Right lobe of liver (tissue), 6 donors: ENCODE measurements at regions not wholly inside any gene's neighbourhood (a gene's known extent, or its start where the extent isn't known, plus 50 kb on each side); places are given as distances from the start of the nearest gene placed in this dataset.

ENCODE experiments used
- ATAC-seq, 4 donors: fragments of 200-7000 bp; cut with Tn5 transposase; one replicate each; pipeline ENCODE4 v1.9.1; 2020; ENCODE audit warnings: mild to moderate bottlenecking in 4 of 4, moderate library complexity in 4 of 4
- DNase-seq, 3 donors: peaks; one replicate each; pipeline ENCODE4 v3.0.0-alpha.2; 2020
- H3K27ac ChIP-seq, 3 donors: fragments of 200-600 bp; one replicate each; pipeline ENCODE4 v1.8.0; 2022
- H3K27me3 ChIP-seq, 2 donors: fragments of 200-600 bp; one replicate each; pipeline ENCODE4 v1.8.0; 2022
- H3K36me3 ChIP-seq, 4 donors: fragments of 200-600 bp; sonication (generic) in 1 of 4; one replicate each; pipeline versions ENCODE4 v1.5.1 to v1.8.0; 2017 to 2022; ENCODE audit warnings: control low read depth in 1 of 4
- H3K4me1 ChIP-seq, 4 donors: fragments of 200-600 bp; sonication (generic) in 1 of 4; one replicate each; pipeline versions ENCODE4 v1.5.1 to v1.8.0; 2017 to 2022; ENCODE audit warnings: control low read depth in 1 of 4
- H3K4me3 ChIP-seq, 3 donors: fragments of 200-600 bp; one replicate each; pipeline ENCODE4 v1.8.0; 2022
- H3K9me3 ChIP-seq, 4 donors: fragments of 200-600 bp; sonication (generic) in 1 of 4; one replicate each; pipeline versions ENCODE4 v1.5.1 to v1.8.0; 2017 to 2022; ENCODE audit warnings: control low read depth in 1 of 4
- POLR2A ChIP-seq: fragments of 450-650 bp; IDR thresholded peaks from one replicate; pipeline ENCODE4 v1.6.1; 2017; ENCODE audit warnings: antibody characterized with exemption, mild to moderate bottlenecking
- WGBS: methylation state at CpG from one replicate; pipeline ENCODE4 v1.1.6; 2018; ENCODE audit warnings: low coverage, low lambda C conversion rate; ENCODE audit not compliant: insufficient coverage; ENCODE audit errors: missing lambda C conversion rate; 5-methylcytosine and 5-hydroxymethylcytosine counted together
- intact Hi-C, 2 donors: fragments of 100-400 bp; cut with DNase I; formaldehyde crosslinking; loops; one replicate each; pipeline versions ENCODE4 v1.11.2 to v1.14.1; 2022
- TF ChIP-seq, protein P1 (sequence below), 4 donors: fragments of 200-600 bp in 3 of 4; fragments of 450-650 bp in 1 of 4; IDR thresholded peaks; one replicate each; pipeline versions ENCODE4 v1.5.1 to v1.8.0; 2016 to 2022; ENCODE audit warnings: antibody characterized with exemption in 4 of 4, mild to moderate bottlenecking in 2 of 4
- donor health status: DM: no; HTN: yes; CAD: no.
- donor health status: DM: no; HTN: no; CAD: no.
- donor health status: DM: no; HTN: no; CAD: no.
- donor health status: DM: no; HTN: yes; CAD: no.
- donor health status: DM: no; HTN: yes; CAD: no.

DNA sequence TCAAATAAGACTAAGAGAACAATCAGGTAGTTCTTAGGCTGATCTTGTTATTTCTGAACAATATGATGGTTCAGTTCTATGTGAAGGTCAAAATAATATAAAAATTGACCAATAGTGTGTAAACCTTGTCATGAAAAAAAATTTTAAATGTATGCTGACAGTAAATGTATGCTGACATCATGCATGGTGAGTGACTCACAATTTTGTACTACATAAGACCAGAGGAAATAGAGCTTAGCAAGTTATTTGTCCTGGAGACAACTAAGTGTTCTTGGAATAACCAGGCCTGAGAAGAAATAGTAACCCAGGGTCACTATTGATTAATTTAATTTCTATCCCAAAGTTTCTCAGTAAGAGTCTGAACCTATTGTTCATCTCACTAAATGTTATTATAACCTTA lies 182.2 kb upstream of the PCDH15 start:
- no peaks in the 10 kb centered on the region for H3K36me3 ChIP-seq
- no peak for ATAC-seq
- DNase-seq, result no peak
- H3K27ac ChIP-seq, result no peak overlapping the region
- H3K4me1 ChIP-seq, result no peaks in the 10 kb centered on the region
- H3K4me3 ChIP-seq, result no peak overlapping the region
- intact Hi-C loops, result no loop called here
- H3K9me3 ChIP-seq, result no peaks in the 10 kb centered on the region
- TF ChIP-seq, protein P1, sequence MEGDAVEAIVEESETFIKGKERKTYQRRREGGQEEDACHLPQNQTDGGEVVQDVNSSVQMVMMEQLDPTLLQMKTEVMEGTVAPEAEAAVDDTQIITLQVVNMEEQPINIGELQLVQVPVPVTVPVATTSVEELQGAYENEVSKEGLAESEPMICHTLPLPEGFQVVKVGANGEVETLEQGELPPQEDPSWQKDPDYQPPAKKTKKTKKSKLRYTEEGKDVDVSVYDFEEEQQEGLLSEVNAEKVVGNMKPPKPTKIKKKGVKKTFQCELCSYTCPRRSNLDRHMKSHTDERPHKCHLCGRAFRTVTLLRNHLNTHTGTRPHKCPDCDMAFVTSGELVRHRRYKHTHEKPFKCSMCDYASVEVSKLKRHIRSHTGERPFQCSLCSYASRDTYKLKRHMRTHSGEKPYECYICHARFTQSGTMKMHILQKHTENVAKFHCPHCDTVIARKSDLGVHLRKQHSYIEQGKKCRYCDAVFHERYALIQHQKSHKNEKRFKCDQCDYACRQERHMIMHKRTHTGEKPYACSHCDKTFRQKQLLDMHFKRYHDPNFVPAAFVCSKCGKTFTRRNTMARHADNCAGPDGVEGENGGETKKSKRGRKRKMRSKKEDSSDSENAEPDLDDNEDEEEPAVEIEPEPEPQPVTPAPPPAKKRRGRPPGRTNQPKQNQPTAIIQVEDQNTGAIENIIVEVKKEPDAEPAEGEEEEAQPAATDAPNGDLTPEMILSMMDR (IDR thresholded peaks at IDR 0.05), result no peak
- TF ChIP-seq POLR2A, result no peak
- no peaks in the 10 kb centered on the region for H3K27me3 ChIP-seq

DNA sequence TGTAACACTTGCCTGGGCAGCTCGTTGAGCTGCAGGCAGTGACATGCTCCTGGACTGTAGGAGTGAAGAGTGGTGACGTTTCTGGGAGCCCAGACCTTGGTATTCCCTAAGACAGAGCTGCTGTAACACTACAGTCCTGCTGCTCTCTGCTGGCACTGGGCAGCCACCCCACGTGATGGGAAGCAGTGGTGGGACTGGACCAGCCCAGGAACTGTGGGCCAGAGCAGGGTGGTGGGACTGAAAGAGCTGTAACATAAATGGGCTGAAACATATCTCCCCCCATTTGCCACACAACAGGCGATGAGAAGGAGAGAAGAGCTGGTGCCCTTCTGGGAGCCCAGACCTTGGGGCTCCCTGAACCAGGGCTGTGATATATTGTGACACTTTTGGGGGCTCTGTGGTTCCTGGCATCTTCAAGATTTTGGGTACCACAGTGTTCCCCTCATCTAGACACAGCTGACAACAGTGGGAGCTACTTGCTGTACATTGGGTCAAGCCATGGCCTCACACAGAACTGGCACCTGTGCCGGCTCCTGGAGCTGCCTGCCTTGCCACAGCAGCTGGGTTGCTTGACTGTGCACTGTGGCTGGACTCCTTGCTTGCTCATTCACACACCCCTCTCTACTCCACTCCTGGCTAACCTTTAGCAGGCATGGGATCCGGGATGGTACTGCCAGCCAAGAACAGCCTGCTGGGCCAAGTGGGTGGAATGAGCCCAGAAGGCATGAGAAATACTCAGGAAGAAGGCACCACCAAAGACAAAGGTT lies 161.3 kb upstream of the PCDH15 start:
- WGBS, result 47% methylated on average over 4 of the region's 6 CpGs
- TF ChIP-seq POLR2A, result no peak
- TF ChIP-seq, protein P1 (IDR thresholded peaks at IDR 0.05), result no peak
- Histone ChIP-seq H3K27ac (no peak overlapping the region), H3K4me1 (no peaks in the 10 kb centered on the region), H3K36me3 (no peaks in the 10 kb centered on the region), H3K4me3 (no peak overlapping the region), H3K27me3 (no peaks in the 10 kb centered on the region), H3K9me3 (no peaks in the 10 kb centered on the region)
- intact Hi-C loops, result no loop called here
- peak in 1 of 4 donors; percentile 12 for ATAC-seq
- DNase-seq, result no peak

DNA sequence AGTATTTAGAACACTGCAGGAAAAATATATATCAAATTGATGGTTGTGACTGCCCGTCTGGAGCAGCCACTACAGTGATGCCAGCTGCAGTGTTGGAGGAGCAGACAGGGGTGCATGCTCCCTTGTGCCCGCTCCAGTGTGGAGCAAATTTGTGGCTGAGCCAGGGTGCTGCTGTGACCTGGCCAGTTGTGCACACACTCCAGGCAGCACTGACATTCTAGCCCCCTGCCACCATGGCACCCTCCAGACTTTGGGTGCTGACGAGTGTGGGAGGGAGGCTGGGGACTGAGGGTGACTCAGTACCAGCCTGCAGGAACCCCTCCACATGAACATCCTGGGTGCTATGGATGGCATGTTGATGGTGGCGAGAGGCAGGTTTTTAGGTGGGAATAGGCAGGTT lies 160.0 kb upstream of the PCDH15 start:
- TF ChIP-seq, protein P1 (IDR thresholded peaks at IDR 0.05), result no peak
- TF ChIP-seq POLR2A, result no peak
- Histone ChIP-seq H3K27ac (no peak overlapping the region), H3K4me3 (no peak overlapping the region), H3K9me3 (no peaks in the 10 kb centered on the region), H3K36me3 (no peaks in the 10 kb centered on the region), H3K4me1 (no peaks in the 10 kb centered on the region), H3K27me3 (no peaks in the 10 kb centered on the region)
- 69% methylated on average over 2 of the region's 4 CpGs for WGBS
- intact Hi-C loops, result no loop called here
- DNase-seq (peak in 1 of 3 donors; percentile 27), ATAC-seq (peak in 1 of 4 donors; percentile 17)

DNA sequence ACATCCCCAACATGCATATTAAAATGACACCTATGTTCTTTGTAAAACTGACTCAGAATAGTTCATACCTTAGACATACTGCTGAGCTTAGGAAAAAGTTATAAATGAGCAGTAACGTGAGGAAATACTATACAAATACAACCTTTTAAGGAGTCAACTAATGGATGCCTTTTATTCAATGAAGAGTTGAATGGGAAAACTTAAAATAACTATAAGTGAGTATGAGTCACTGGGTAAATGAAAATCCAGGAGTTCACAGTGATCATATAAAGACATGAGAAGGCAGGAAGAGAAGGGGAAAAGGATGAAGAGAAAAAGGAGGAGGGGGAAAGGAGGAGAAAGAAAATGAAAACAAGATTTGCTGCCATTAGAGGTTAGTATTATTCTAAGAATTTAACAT lies 157.8 kb upstream of the PCDH15 start:
- TF ChIP-seq, protein P1 (IDR thresholded peaks at IDR 0.05), result no peak
- no peak for TF ChIP-seq POLR2A
- no peak overlapping the region for H3K27ac ChIP-seq
- no peaks in the 10 kb centered on the region for H3K9me3 ChIP-seq
- DNase-seq, result no peak
- no peak overlapping the region for H3K4me3 ChIP-seq
- ATAC-seq, result no peak
- intact Hi-C loops, result no loop called here
- no peaks in the 10 kb centered on the region for H3K36me3 ChIP-seq
- no peaks in the 10 kb centered on the region for H3K4me1 ChIP-seq
- 37% methylated on average over 1 of the region's 1 CpG for WGBS
- H3K27me3 ChIP-seq, result no peaks in the 10 kb centered on the region

GRCh38 chr10:54947605-54948004 lies 146.6 kb upstream of the PCDH15 start:
- no peaks in the 10 kb centered on the region for H3K9me3 ChIP-seq
- no peaks in the 10 kb centered on the region for H3K4me1 ChIP-seq
- intact Hi-C loops, result no loop called here
- no peaks in the 10 kb centered on the region for H3K27me3 ChIP-seq
- H3K36me3 ChIP-seq, result no peaks in the 10 kb centered on the region
- no peak for DNase-seq
- no peak for ATAC-seq
- no peak overlapping the region for H3K4me3 ChIP-seq
- no peak for TF ChIP-seq POLR2A
- TF ChIP-seq, protein P1 (IDR thresholded peaks at IDR 0.05), result no peak
- H3K27ac ChIP-seq, result no peak overlapping the region
